Natural killer cell (primary cell): ENCODE measurements at regions not wholly inside any gene's neighbourhood (a gene's known extent, or its start where the extent isn't known, plus 50 kb on each side); places are given as distances from the start of the nearest gene placed in this dataset.

Experiments
- ATAC-seq, 3 donors: fragments of 150-1000 bp in 2 of 3; fragments of 200-7000 bp in 1 of 3; cut with Tn5 transposase; 1 replicate in 1 of 3; 2 replicates in 2 of 3; pipeline ENCODE4 v1.10.0; 2021; ENCODE audit warnings: mild to moderate bottlenecking in 2 of 3, moderate library complexity in 2 of 3
- DNase-seq, 2 donors: peaks; one replicate each; pipeline versions ENCODE4 v3.0.0 to v3.0.0-alpha.2; 2013 to 2021; ENCODE audit warnings: mixed read lengths in 1 of 2
- H3K27ac ChIP-seq: one replicate; pipeline ENCODE4 v1.5.1; 2013; ENCODE audit warnings: mild to moderate bottlenecking, low read length
- H3K27me3 ChIP-seq: one replicate; pipeline ENCODE4 v1.6.1; 2013; ENCODE audit warnings: low read length; ENCODE audit not compliant: control insufficient read depth, insufficient read depth
- H3K36me3 ChIP-seq: one replicate; pipeline ENCODE4 v1.6.1; 2013; ENCODE audit warnings: low read length; ENCODE audit not compliant: control insufficient read depth, insufficient read depth
- H3K4me1 ChIP-seq: one replicate; pipeline ENCODE4 v1.6.1; 2013; ENCODE audit warnings: low read length; ENCODE audit not compliant: control insufficient read depth, insufficient read depth
- H3K4me3 ChIP-seq: one replicate; pipeline ENCODE4 v1.5.1; 2013; ENCODE audit warnings: low read length
- H3K9me3 ChIP-seq: one replicate; pipeline ENCODE4 v1.6.1; 2013; ENCODE audit warnings: low read length; ENCODE audit not compliant: control insufficient read depth, insufficient read depth
- H3K27ac Mint-ChIP-seq, 2 donors: one replicate each; pipeline ENCODE4 v1.8.0; 2022; ENCODE audit warnings: mild to moderate bottlenecking in 2 of 2, mixed read lengths in 2 of 2, moderate library complexity in 1 of 2
- H3K27me3 Mint-ChIP-seq, 2 donors: one replicate each; pipeline ENCODE4 v1.8.0; 2022; ENCODE audit warnings: low read depth in 2 of 2, mixed read lengths in 2 of 2
- H3K36me3 Mint-ChIP-seq: one replicate; pipeline ENCODE4 v1.8.0; 2022; ENCODE audit warnings: mixed read lengths
- H3K4me1 Mint-ChIP-seq, 2 donors: one replicate each; pipeline ENCODE4 v1.8.0; 2022; ENCODE audit warnings: mixed read lengths in 2 of 2
- H3K4me3 Mint-ChIP-seq: one replicate; pipeline ENCODE4 v1.8.0; 2022; ENCODE audit warnings: mild to moderate bottlenecking, moderate library complexity, mixed read lengths
- H3K9me3 Mint-ChIP-seq, 2 donors: one replicate each; pipeline ENCODE4 v1.8.0; 2022; ENCODE audit warnings: mixed read lengths in 2 of 2
- CTCF ChIP-seq: fragments of 200-600 bp; IDR thresholded peaks from one replicate; pipeline ENCODE4 v1.8.0; 2022; ENCODE audit warnings: antibody characterized with exemption
- WGBS: methylation state at CpG from one replicate; pipeline ENCODE4 v1.1.7; 2013; ENCODE audit warnings: missing lambda C conversion rate; ENCODE audit not compliant: insufficient coverage; 5-methylcytosine and 5-hydroxymethylcytosine counted together
- intact Hi-C: fragments of 100-400 bp; cut with micrococcal nuclease; formaldehyde crosslinking; loops from one replicate; pipeline ENCODE4 v1.14.2; 2022

GRCh38 chr2:235216901-235217300 lies 265.1 kb downstream of the SH3BP4 start:
- TF ChIP-seq CTCF: no peak
- Histone ChIP-seq H3K36me3 (no peaks in the 10 kb centered on the region), H3K27ac (no peak overlapping the region), H3K9me3 (no peaks in the 10 kb centered on the region), H3K4me1 (no peaks in the 10 kb centered on the region), H3K27me3 (no peaks in the 10 kb centered on the region), H3K4me3 (no peak overlapping the region)
- ATAC-seq (no peak), DNase-seq (no peak)
- 24% methylated on average over 2 of the region's 3 CpGs for WGBS
- intact Hi-C loops: no loop called here
- Mint-ChIP-seq H3K36me3 (no peaks in the 10 kb centered on the region), H3K4me3 (no peak overlapping the region), H3K27me3 (peaks cover 21 to 57% of the 10 kb centered on the region in 2 donors), H3K4me1 (no peaks in the 10 kb centered on the region), H3K9me3 (no peaks in the 10 kb centered on the region), H3K27ac (no peak overlapping the region)

DNA sequence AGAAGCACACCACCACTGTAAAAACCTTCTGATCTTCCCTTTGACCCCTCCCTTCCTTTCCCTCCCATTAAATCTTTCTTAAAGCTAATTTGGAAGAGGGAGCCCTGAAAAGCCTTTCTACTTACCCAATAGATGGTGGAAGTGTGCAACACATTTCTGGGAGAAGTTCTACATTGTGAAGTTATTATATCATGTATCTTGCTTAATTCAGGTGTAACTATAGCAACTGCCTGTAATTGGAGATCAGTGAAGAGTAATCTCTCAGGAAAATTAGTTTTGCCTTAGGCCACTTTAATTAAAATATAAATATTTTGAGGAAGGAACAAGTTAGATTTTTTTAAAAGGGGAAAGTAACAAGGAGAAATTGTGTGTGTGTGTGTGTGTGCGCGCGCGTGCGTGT lies 266.0 kb downstream of the SH3BP4 start:
- ATAC-seq: no peak
- H3K9me3 Mint-ChIP-seq: no peaks in the 10 kb centered on the region
- no peaks in the 10 kb centered on the region for H3K36me3 Mint-ChIP-seq

DNA sequence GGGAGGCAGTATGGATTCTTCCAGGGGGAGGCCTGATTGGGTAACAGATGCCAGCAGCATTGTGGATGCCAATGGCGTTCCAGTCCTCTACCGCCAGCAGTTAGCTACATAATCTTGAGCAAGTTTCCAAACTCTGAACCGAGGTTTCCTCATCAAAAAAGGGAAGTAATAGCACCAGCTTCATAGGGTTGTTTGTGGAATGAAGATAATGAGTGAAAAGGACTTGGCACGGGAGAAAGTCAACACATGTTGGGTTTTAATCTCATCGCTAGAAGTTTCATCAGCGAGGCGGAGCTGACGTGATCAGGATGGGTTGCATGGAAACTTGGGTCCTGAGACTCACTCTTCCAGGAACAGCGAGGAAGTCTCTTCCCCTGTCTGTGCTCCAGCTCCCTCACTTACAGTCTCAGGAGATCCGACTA lies 266.7 kb downstream of the SH3BP4 start:
- H3K4me3 ChIP-seq: no peak overlapping the region
- ATAC-seq (no peak), DNase-seq (no peak)
- Mint-ChIP-seq H3K4me3 (no peak overlapping the region), H3K27ac (no peak overlapping the region), H3K36me3 (no peaks in the 10 kb centered on the region), H3K4me1 (no peaks in the 10 kb centered on the region), H3K9me3 (no peaks in the 10 kb centered on the region), H3K27me3 (peaks cover 18 to 44% of the 10 kb centered on the region in 2 donors)
- no peaks in the 10 kb centered on the region for H3K9me3 ChIP-seq
- no peaks in the 10 kb centered on the region for H3K27me3 ChIP-seq
- intact Hi-C loops: no loop called here
- 56% methylated on average over 10 of the region's 10 CpGs for WGBS
- no peak overlapping the region for H3K27ac ChIP-seq
- no peaks in the 10 kb centered on the region for H3K4me1 ChIP-seq
- TF ChIP-seq CTCF: no peak
- no peaks in the 10 kb centered on the region for H3K36me3 ChIP-seq

More for the DNA sequence above, 266.0 kb downstream of the SH3BP4 start:
- Histone ChIP-seq H3K9me3 (no peaks in the 10 kb centered on the region), H3K36me3 (no peaks in the 10 kb centered on the region), H3K27me3 (no peaks in the 10 kb centered on the region), H3K4me1 (no peaks in the 10 kb centered on the region), H3K27ac (no peak overlapping the region), H3K4me3 (no peak overlapping the region)
- H3K4me1 Mint-ChIP-seq: no peaks in the 10 kb centered on the region
- H3K4me3 Mint-ChIP-seq: no peak overlapping the region
- intact Hi-C loops: no loop called here
- DNase-seq: no peak
- no peak for TF ChIP-seq CTCF
- peaks cover 21 to 48% of the 10 kb centered on the region in 2 donors for H3K27me3 Mint-ChIP-seq
- H3K27ac Mint-ChIP-seq: no peak overlapping the region
- 87% methylated on average over 5 of the region's 5 CpGs for WGBS

DNA sequence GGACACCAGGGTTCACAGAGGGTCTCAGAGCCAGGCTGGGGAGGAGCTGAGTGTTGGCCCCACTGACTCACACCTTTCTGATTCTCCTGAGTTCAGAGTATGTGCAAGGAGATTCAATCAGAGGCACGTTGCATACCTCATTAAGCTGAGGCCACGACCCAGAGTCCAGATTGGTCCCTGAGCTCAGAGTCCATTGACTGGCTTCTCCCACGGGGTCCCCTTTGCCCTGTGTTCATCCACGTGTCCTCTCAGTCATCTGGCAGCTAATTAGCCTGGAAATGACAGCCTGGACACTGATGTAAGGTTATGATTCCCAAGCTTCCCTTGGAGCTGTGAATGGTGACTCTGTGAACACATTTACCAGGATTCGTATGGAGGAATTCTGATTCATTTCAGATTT lies 267.2 kb downstream of the SH3BP4 start:
- Mint-ChIP-seq H3K36me3 (no peaks in the 10 kb centered on the region), H3K27ac (no peak overlapping the region), H3K27me3 (peaks cover 18 to 43% of the 10 kb centered on the region in 2 donors), H3K4me3 (no peak overlapping the region), H3K4me1 (no peaks in the 10 kb centered on the region), H3K9me3 (no peaks in the 10 kb centered on the region)
- no peaks in the 10 kb centered on the region for H3K9me3 ChIP-seq
- no peak overlapping the region for H3K27ac ChIP-seq
- no peak overlapping the region for H3K4me3 ChIP-seq
- H3K36me3 ChIP-seq: no peaks in the 10 kb centered on the region
- no peaks in the 10 kb centered on the region for H3K4me1 ChIP-seq
- ATAC-seq (no peak), DNase-seq (no peak)
- no peaks in the 10 kb centered on the region for H3K27me3 ChIP-seq
- TF ChIP-seq CTCF: no peak
- WGBS: 68% methylated on average over 4 of the region's 5 CpGs
- intact Hi-C loops: no loop called here
